ENCODE measurements at regions not wholly inside any gene's neighbourhood (a gene's known extent, or its start where the extent isn't known, plus 50 kb on each side); places are given as distances from the start of the nearest gene placed in this dataset.

GRCh38 chr16:55040366-55041086, 109.9 kb downstream of the IRX5 start:
- no peaks in the 10 kb centered on the region for H3K9me3 ChIP-seq
- TF ChIP-seq CTCF (IDR thresholded peaks at IDR 0.05) (no peak), EP300 (IDR thresholded peaks at IDR 0.05) (no peak), POLR2A (IDR thresholded peaks at IDR 0.05) (no peak)
- H3K4me1 ChIP-seq: no peaks in the 10 kb centered on the region
- DNase-seq (ENCODE audit: low spot score in 2 of 2): no peak
- H3K36me3 ChIP-seq: no peaks in the 10 kb centered on the region
- no peak overlapping the region for H3K27ac ChIP-seq
- WGBS, 2 donors: 71 to 79% methylated on average over 16 to 19 of the region's 19 CpGs
- no peak overlapping the region for H3K4me3 ChIP-seq
- no peaks in the 10 kb centered on the region for H3K27me3 ChIP-seq

- H3K27ac ChIP-seq: no peak overlapping the region
- TF ChIP-seq POLR2A (IDR thresholded peaks at IDR 0.05): no peak
- TF ChIP-seq CTCF (IDR thresholded peaks at IDR 0.05): no peak
- TF ChIP-seq EP300 (IDR thresholded peaks at IDR 0.05): no peak
- DNase-seq (ENCODE audit: low spot score in 2 of 2): no peak
- no peaks in the 10 kb centered on the region for H3K27me3 ChIP-seq
- no peaks in the 10 kb centered on the region for H3K9me3 ChIP-seq
- no peak overlapping the region for H3K4me3 ChIP-seq
- H3K36me3 ChIP-seq: no peaks in the 10 kb centered on the region
- WGBS, 2 donors: 78 to 81% methylated on average over 3 of the region's 3 CpGs
- no peaks in the 10 kb centered on the region for H3K4me1 ChIP-seq
Measured at GRCh38 chr16:55041540-55042234, 111.0 kb downstream of the IRX5 start.

- TF ChIP-seq EP300 (IDR thresholded peaks at IDR 0.05): no peak
- no peak for TF ChIP-seq CTCF (IDR thresholded peaks at IDR 0.05)
- no peak for TF ChIP-seq POLR2A (IDR thresholded peaks at IDR 0.05)
- Histone ChIP-seq H3K9me3 (no peaks in the 10 kb centered on the region), H3K36me3 (no peaks in the 10 kb centered on the region), H3K4me3 (no peak overlapping the region), H3K27me3 (no peaks in the 10 kb centered on the region), H3K4me1 (no peaks in the 10 kb centered on the region), H3K27ac (no peak overlapping the region)
- 90 to 93% methylated on average over 13 of the region's 13 CpGs for WGBS, 2 donors
- no peak for DNase-seq (ENCODE audit: low spot score in 2 of 2)
Measured at GRCh38 chr16:55042556-55043432, 112.1 kb downstream of the IRX5 start.

GRCh38 chr16:55043499-55043898, 112.8 kb downstream of the IRX5 start:
- no peak overlapping the region for H3K27ac ChIP-seq
- no peaks in the 10 kb centered on the region for H3K4me1 ChIP-seq
- H3K9me3 ChIP-seq: no peaks in the 10 kb centered on the region
- H3K27me3 ChIP-seq: no peaks in the 10 kb centered on the region
- WGBS, 2 donors: 45 to 46% methylated on average over 3 of the region's 3 CpGs
- no peak for DNase-seq (ENCODE audit: low spot score in 2 of 2)
- TF ChIP-seq CTCF (IDR thresholded peaks at IDR 0.05) (no peak), EP300 (IDR thresholded peaks at IDR 0.05) (no peak), POLR2A (IDR thresholded peaks at IDR 0.05) (no peak)
- H3K4me3 ChIP-seq: no peak overlapping the region
- H3K36me3 ChIP-seq: no peaks in the 10 kb centered on the region

Measured in tibial nerve (tissue), 4 donors.